GM19239 (cell line): ENCODE measurements at regions not wholly inside any gene's neighbourhood (a gene's known extent, or its start where the extent isn't known, plus 50 kb on each side); places are given as distances from the start of the nearest gene placed in this dataset.
"Not testable (repeated sequence)": the region's sequence is repeated elsewhere in the genome, so short reads cannot be mapped to it uniquely, and the experiment has no call there.

ENCODE experiments used
- DNase-seq: peaks from one replicate; pipeline ENCODE4 v3.0.0; 2011; ENCODE audit warnings: low spot score; ENCODE audit not compliant: insufficient read length
- FAIRE-seq: peaks from 2 replicates; lab custom pipeline; 2011; peaks lifted over from hg19 to GRCh38; lab: Jason Lieb, UNC

GRCh38 chr20:64327223-64327549, 71.6 kb downstream of the PCMTD2 start:
- not testable (repeated sequence) for DNase-seq

GRCh38 chr20:64327550-64328317, 72.2 kb downstream of the PCMTD2 start:
- peak; percentile 8 for FAIRE-seq
- DNase-seq: not testable (repeated sequence)

More at GRCh38 chr20:64327223-64327549, 71.6 kb downstream of the PCMTD2 start:
- not testable (repeated sequence) for FAIRE-seq

GRCh38 chr20:64328595-64329250, 73.2 kb downstream of the PCMTD2 start:
- not testable (repeated sequence) for FAIRE-seq, DNase-seq

GRCh38 chr20:64332627-64333026, 77.1 kb downstream of the PCMTD2 start:
- not testable (repeated sequence) for DNase-seq, FAIRE-seq
